BLaER1 treated with 17β-estradiol and CSF1 and Interleukin-3, amounts not matched to agents 10 nM and 100 nM (cell line): ENCODE measurements at regions not wholly inside any gene's neighbourhood (a gene's known extent, or its start where the extent isn't known, plus 50 kb on each side); places are given as distances from the start of the nearest gene placed in this dataset.
"Not testable (repeated sequence)": the region's sequence is repeated elsewhere in the genome, so short reads cannot be mapped to it uniquely, and the experiment has no call there.

Experiments used
- H3K27ac ChIP-seq, 11 experiments: shearing (Covaris generic); formaldehyde crosslinking; 2 replicates each; pipeline ENCODE4 v1.8.1; 2022
- H3K27me3 ChIP-seq, 11 experiments: shearing (Covaris generic); formaldehyde crosslinking; 2 replicates each; pipeline ENCODE4 v1.8.1; 2022
- H3K36me3 ChIP-seq, 11 experiments: shearing (Covaris generic); formaldehyde crosslinking; 2 replicates each; pipeline ENCODE4 v1.8.1; 2022
- H3K4me1 ChIP-seq, 10 experiments: shearing (Covaris generic); formaldehyde crosslinking; 2 replicates each; pipeline ENCODE4 v1.8.1; 2022
- H3K4me2 ChIP-seq, 11 experiments: shearing (Covaris generic); formaldehyde crosslinking; 2 replicates each; pipeline ENCODE4 v1.8.1; 2022
- H3K4me3 ChIP-seq, 10 experiments: shearing (Covaris generic); formaldehyde crosslinking; 2 replicates each; pipeline ENCODE4 v1.8.1; 2022
- H3K9ac ChIP-seq, 11 experiments: shearing (Covaris generic); formaldehyde crosslinking; 2 replicates each; pipeline ENCODE4 v1.8.1; 2022
- H3K9me3 ChIP-seq, 11 experiments: shearing (Covaris generic); formaldehyde crosslinking; replicated peaks in 1 of 11; 2 replicates each; pipeline ENCODE4 v1.8.1; 2022
- H4K20me1 ChIP-seq, 11 experiments: shearing (Covaris generic); formaldehyde crosslinking; 2 replicates each; pipeline ENCODE4 v1.8.1; 2022
- Cebpa-rat ChIP-seq, 11 experiments: shearing (Covaris generic); IDR thresholded peaks; 2 replicates each; pipeline ENCODE4 v1.8.1; 2022

DNA sequence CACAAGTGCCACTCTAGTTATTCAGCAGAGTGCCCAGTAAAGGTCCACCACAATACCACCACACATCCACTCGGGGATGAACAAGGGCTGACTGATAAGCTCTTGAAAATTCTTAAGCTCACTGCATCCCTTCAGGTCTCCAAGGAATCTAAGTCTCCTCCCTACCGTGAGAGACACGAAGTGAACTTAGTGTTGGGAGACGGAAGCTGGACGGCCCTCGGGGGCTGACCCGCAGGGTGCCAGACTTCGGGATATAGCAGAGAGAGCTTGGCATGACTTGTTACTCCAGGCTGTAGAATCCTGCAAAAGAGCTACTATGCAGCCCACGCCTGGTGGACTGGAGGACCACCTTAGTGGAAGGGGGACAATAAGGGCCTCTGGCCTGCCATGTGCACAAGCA is 75.1 kb downstream of the LYZL1 start:
- H4K20me1 ChIP-seq, H3K27ac ChIP-seq, H3K4me3 ChIP-seq, H3K9ac ChIP-seq, H3K4me1 ChIP-seq, H3K4me2 ChIP-seq, H3K36me3 ChIP-seq, H3K27me3 ChIP-seq: not testable (repeated sequence)
- peaks cover 0 to 16% (median 4%) of the 10 kb centered on the region in 11 experiments; a peak in 6 of 22 replicates for H3K9me3 ChIP-seq

DNA sequence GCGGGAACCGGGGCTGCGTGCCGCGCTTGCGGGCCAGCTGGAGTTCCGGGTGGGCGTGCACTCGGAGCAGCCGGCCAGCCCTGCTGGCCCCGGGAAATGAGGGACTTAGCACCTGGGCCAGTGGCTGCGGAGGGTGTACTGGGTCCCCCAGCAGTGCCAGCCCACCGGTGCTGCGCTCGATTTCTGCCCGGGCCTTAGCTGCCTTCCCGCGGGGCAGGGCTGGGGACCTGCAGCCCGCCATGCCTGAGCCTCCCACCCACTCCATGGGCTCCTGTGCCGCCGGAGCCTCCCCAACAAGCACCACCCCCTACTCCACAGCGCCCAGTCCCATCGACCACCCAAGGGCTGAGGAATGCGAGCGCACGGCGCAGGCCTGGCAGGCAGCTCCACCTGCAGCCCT is 77.3 kb downstream of the LYZL1 start:
- not testable (repeated sequence) for H3K4me2 ChIP-seq, H3K9ac ChIP-seq, H3K4me3 ChIP-seq, H3K4me1 ChIP-seq, H3K27me3 ChIP-seq, H3K36me3 ChIP-seq, H3K27ac ChIP-seq, H4K20me1 ChIP-seq
- H3K9me3 ChIP-seq: peaks cover 0 to 16% (median 4%) of the 10 kb centered on the region in 11 experiments; a peak in 6 of 22 replicates

DNA sequence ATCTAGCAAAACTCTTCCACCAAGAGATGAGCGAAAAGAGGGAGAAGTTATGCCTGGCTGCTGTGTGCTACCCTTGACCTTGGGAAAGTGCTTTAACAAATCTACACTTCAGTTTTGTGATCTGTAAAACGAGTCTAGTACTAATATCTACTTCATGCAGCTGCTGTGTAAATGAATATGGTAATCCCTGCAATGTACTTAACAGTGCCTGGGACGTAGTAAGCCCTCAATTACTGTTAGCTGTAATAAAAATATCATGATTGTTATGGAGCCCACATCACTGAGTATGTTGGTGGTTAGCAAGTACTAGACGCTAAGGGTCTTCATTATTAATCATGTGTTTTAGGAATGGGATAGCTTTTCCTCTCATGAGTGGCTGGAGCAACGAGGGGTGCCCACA is 80.5 kb downstream of the LYZL1 start:
- Histone ChIP-seq H4K20me1 (no peaks in the 10 kb centered on the region), H3K9ac (no peak overlapping the region), H3K4me2 (no peak overlapping the region), H3K36me3 (no peaks in the 10 kb centered on the region), H3K4me3 (no peak overlapping the region), H3K27me3 (no peaks in the 10 kb centered on the region), H3K9me3 (peaks cover 0 to 16% (median 4%) of the 10 kb centered on the region in 11 experiments; a peak in 6 of 22 replicates), H3K4me1 (no peaks in the 10 kb centered on the region), H3K27ac (no peak overlapping the region)
- no peak for TF ChIP-seq Cebpa-rat (IDR thresholded peaks at IDR 0.05)

DNA sequence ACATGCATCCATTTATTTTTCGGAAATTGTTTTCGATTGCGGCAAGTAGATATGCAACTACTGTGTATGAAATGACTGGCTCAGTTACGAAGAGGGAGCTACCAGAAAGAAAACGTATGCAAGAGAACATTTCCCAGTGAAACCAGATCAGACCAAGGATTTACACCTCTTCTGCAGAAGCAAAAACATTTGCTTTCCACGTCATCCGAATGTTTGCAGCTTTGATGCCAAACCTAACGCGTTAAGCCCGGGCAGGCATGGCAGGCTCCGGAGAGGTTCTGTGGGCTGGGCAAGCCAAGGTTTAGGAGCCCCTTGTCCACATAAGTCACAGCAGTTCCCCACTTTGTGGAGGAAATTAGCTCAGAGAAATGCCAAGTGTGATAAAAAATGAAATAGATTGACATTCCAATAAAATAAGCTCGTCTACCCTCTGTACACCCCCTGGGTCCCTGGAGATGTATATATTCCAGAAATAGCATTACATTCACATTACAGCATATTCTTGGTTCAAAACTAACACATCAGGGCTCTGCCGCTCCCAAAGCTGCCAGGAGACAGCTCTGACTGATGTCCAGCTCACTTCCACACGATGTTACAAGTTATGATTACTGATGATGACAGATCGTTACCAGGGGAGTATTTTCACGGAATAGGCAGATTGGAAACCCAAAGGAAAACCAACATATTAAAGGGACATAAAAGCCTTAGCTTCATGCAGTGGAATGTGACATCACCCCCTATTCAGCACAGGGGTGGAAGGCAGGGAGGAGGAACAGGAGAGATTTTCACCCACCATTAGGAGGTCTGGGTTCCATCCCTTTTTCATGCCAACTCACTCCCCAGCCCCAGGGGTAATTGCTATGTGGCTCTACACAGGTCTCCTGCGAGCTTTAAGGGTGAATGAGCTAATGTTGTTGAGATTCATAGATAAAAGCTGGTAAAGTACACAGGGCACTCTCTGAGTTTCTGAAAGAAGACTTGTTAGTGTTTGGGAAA is 81.5 kb downstream of the LYZL1 start:
- no peak overlapping the region for H3K4me2 ChIP-seq
- no peak overlapping the region for H3K4me3 ChIP-seq
- no peak for TF ChIP-seq Cebpa-rat (IDR thresholded peaks at IDR 0.05)
- H3K27ac ChIP-seq: no peak overlapping the region
- H3K36me3 ChIP-seq: no peaks in the 10 kb centered on the region
- H3K27me3 ChIP-seq: no peaks in the 10 kb centered on the region
- no peak overlapping the region for H3K9ac ChIP-seq
- no peaks in the 10 kb centered on the region for H3K4me1 ChIP-seq
- peaks cover 0 to 12% (median 3%) of the 10 kb centered on the region in 11 experiments; a peak in 6 of 22 replicates for H3K9me3 ChIP-seq
- H4K20me1 ChIP-seq: no peaks in the 10 kb centered on the region

DNA sequence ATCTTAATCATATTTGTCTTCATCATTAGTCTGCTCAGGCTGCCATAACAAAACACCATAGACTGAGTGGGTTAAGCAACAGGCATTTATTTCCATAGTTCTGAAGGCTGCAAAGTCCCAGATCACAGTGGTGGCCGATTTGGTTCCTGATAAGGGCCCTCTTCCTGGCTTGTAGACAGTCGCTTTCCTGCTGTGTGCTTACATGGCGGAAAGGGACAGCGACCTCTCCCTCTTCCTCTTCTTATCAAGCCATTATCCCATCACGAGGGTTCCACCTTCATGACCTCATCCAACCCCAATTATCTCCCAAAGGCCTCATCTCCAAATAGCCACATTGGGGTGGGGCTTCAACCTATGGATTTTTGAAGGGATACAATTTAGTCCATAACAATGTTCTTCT is 84.0 kb downstream of the LYZL1 start:
- Histone ChIP-seq H3K27me3 (no peaks in the 10 kb centered on the region), H3K4me1 (no peaks in the 10 kb centered on the region), H3K27ac (no peak overlapping the region), H3K36me3 (no peaks in the 10 kb centered on the region), H3K4me3 (no peak overlapping the region), H3K9ac (no peak overlapping the region), H3K4me2 (no peak overlapping the region), H3K9me3 (no peaks in the 10 kb centered on the region), H4K20me1 (no peaks in the 10 kb centered on the region)
- TF ChIP-seq Cebpa-rat (IDR thresholded peaks at IDR 0.05): no peak

DNA sequence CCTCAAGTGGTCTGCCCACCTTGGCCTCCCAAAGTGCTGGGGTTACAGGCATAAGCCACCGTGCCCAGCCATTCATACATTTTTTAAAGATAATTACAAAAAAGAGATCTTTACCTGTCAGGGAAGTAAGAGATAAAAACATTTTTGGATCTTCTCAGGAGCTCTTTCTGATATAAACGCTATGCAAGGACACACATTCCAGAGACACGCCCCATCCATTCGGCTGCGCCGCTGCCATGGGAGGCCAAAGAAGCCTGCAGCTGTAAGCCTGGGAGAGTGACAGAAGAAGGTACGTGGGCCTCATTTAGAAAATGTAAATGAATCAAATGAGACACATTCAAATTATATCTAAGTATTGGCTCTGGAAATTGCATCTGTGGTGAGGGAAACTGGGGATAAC is 85.3 kb downstream of the LYZL1 start:
- Histone ChIP-seq H3K27me3 (no peaks in the 10 kb centered on the region), H3K9ac (no peak overlapping the region)
- TF ChIP-seq Cebpa-rat (IDR thresholded peaks at IDR 0.05): no peak

DNA sequence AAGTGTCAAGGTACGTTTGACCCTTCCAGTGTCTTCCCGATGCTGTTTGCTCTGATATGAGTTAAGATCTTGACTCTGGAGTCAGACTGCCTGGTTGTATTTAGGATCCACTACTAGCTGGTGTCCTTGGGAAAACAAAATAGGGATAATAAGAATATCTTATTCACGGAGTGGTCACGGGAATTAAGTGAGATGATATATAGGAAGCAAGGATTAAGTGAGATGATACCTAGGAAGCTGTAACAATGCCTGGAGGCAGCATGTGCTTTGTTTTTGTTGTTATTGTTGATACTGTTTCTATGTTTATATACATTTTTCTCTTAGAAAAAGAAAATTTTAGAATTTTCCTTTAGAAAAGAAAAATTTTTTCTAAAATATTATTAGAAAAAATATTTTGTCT is 87.0 kb downstream of the LYZL1 start:
- no peak for TF ChIP-seq Cebpa-rat (IDR thresholded peaks at IDR 0.05)
- H3K27me3 ChIP-seq: peaks cover 0 to 10% (median 0%) of the 10 kb centered on the region in 11 experiments; a peak in 3 of 22 replicates

More for the DNA sequence above, 85.3 kb downstream of the LYZL1 start:
- no peak overlapping the region for H3K4me3 ChIP-seq
- H3K9me3 ChIP-seq: no peaks in the 10 kb centered on the region
- H4K20me1 ChIP-seq: no peaks in the 10 kb centered on the region
- no peak overlapping the region for H3K27ac ChIP-seq
- H3K4me2 ChIP-seq: no peak overlapping the region
- peaks cover 0 to 3% (median 0%) of the 10 kb centered on the region in 10 experiments; a peak in 1 of 20 replicates for H3K4me1 ChIP-seq
- no peaks in the 10 kb centered on the region for H3K36me3 ChIP-seq

DNA sequence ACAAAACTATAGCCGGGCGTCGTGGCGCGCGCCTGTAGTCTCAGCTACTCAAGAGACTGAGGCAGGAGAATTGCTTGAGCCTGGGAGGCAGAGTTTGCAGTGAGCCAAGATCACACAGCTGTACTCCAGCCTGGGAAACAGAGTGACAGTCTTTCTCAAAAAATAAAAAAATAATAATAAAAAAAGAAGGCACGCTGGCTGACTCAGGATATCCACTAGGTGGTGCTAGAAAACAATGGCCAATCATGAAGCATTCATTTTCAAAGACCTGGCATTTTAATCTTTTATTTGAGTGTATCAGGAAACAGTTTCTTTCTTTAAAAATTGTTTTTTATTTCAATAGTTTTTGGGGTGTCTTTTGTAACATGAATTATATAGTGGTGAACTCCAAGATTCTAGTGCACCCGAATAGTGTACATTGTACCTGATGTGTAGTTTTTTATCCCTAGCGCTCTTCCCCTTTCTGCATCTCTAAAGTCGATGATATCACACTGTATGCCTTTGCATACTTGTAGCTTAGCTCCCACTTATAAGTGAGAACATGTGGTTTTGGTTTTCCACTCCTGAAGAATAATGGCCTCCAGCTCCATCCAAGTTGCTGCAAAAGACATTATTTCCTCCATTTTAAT is 88.6 kb downstream of the LYZL1 start:
- no peak overlapping the region for H3K27ac ChIP-seq
- H3K27me3 ChIP-seq: peaks cover 0 to 10% (median 0%) of the 10 kb centered on the region in 11 experiments; a peak in 3 of 22 replicates
- H3K36me3 ChIP-seq: no peaks in the 10 kb centered on the region
- no peaks in the 10 kb centered on the region for H4K20me1 ChIP-seq
- H3K9ac ChIP-seq: no peak overlapping the region
- H3K4me1 ChIP-seq: peaks cover under 1 to 32% (median 26%) of the 10 kb centered on the region in 10 experiments; a peak in 16 of 20 replicates
- no peak for TF ChIP-seq Cebpa-rat (IDR thresholded peaks at IDR 0.05)
- H3K4me2 ChIP-seq: no peak overlapping the region
- no peaks in the 10 kb centered on the region for H3K9me3 ChIP-seq
- no peak overlapping the region for H3K4me3 ChIP-seq

More for the DNA sequence above, 87.0 kb downstream of the LYZL1 start:
- Histone ChIP-seq H3K4me1 (peaks cover 0 to 17% (median 11%) of the 10 kb centered on the region in 10 experiments; a peak in 14 of 20 replicates), H3K9ac (no peak overlapping the region), H3K4me2 (no peak overlapping the region), H3K4me3 (no peak overlapping the region), H4K20me1 (no peaks in the 10 kb centered on the region), H3K27ac (no peak overlapping the region), H3K36me3 (no peaks in the 10 kb centered on the region), H3K9me3 (no peaks in the 10 kb centered on the region)

DNA sequence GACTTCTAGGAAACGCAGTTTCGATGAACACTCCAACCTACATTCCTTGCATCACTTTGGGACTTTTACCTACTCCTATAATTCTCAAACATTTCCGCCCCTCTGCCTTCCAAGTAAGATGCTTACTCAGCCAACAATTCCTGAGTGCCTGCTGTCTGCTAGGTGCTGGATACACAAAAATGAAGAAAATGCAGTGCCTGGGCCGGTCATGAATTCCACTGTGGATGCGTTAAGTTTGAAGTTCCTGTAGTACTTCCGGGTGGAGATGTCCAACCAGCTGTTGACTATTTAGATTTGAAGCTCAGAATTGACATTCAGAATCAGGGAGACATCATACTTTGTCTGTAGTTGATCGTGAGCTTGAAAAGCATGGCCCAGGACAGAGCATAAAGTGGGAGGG is 89.2 kb downstream of the LYZL1 start:
- no peaks in the 10 kb centered on the region for H3K9me3 ChIP-seq
- no peaks in the 10 kb centered on the region for H3K36me3 ChIP-seq
- peaks cover 7 to 39% (median 33%) of the 10 kb centered on the region in 10 experiments; a peak in 19 of 20 replicates for H3K4me1 ChIP-seq
- no peak for TF ChIP-seq Cebpa-rat (IDR thresholded peaks at IDR 0.05)
- H3K27me3 ChIP-seq: peaks cover 0 to 10% (median 0%) of the 10 kb centered on the region in 11 experiments; a peak in 3 of 22 replicates
- H3K9ac ChIP-seq: no peak overlapping the region
- H3K4me3 ChIP-seq: no peak overlapping the region
- H3K4me2 ChIP-seq: no peak overlapping the region
- H4K20me1 ChIP-seq: no peaks in the 10 kb centered on the region
- H3K27ac ChIP-seq: no peak overlapping the region
